ENCODE measurements at regions not wholly inside any gene's neighbourhood (a gene's known extent, or its start where the extent isn't known, plus 50 kb on each side); places are given as distances from the start of the nearest gene placed in this dataset.

- no peak overlapping the region for H3K4me3 ChIP-seq
- DNase-seq (ENCODE audit: low read depth in 1 of 2, low spot score in 1 of 2): no peak
- H3K27me3 ChIP-seq: no peaks in the 10 kb centered on the region
- no peaks in the 10 kb centered on the region for H3K4me1 ChIP-seq (ENCODE audit: low read depth)
- no peaks in the 10 kb centered on the region for H3K36me3 ChIP-seq
- H3K9me3 ChIP-seq (ENCODE audit: low read depth): no peaks in the 10 kb centered on the region
- H3K27ac ChIP-seq: no peak overlapping the region
- TF ChIP-seq CTCF (IDR thresholded peaks at IDR 0.05; ENCODE audit: low read depth, low read length): no peak
These were observed 131.7 kb upstream of the ROBO2 start for GRCh38 chr3:76908156-76908555.

- H3K27ac ChIP-seq: no peak overlapping the region
- DNase-seq (ENCODE audit: low read depth in 1 of 2, low spot score in 1 of 2): no peak
- H3K36me3 ChIP-seq: no peaks in the 10 kb centered on the region
- no peak overlapping the region for H3K4me3 ChIP-seq
- H3K27me3 ChIP-seq: no peaks in the 10 kb centered on the region
- TF ChIP-seq CTCF (IDR thresholded peaks at IDR 0.05; ENCODE audit: low read depth, low read length): no peak
- H3K9me3 ChIP-seq (ENCODE audit: low read depth): no peaks in the 10 kb centered on the region
- H3K4me1 ChIP-seq (ENCODE audit: low read depth): no peaks in the 10 kb centered on the region
These were observed 127.0 kb upstream of the ROBO2 start for GRCh38 chr3:76912841-76913383.

GRCh38 chr3:76917436-76917835, 122.5 kb upstream of the ROBO2 start:
- Histone ChIP-seq H3K9me3 (ENCODE audit: low read depth) (no peaks in the 10 kb centered on the region), H3K4me3 (no peak overlapping the region), H3K4me1 (ENCODE audit: low read depth) (no peaks in the 10 kb centered on the region), H3K27me3 (no peaks in the 10 kb centered on the region), H3K36me3 (no peaks in the 10 kb centered on the region), H3K27ac (no peak overlapping the region)
- no peak for TF ChIP-seq CTCF (IDR thresholded peaks at IDR 0.05; ENCODE audit: low read depth, low read length)
- DNase-seq (ENCODE audit: low read depth in 1 of 2, low spot score in 1 of 2): no peak

- TF ChIP-seq CTCF (IDR thresholded peaks at IDR 0.05; ENCODE audit: low read depth, low read length): no peak
- no peak overlapping the region for H3K4me3 ChIP-seq
- H3K27ac ChIP-seq: no peak overlapping the region
- no peaks in the 10 kb centered on the region for H3K9me3 ChIP-seq (ENCODE audit: low read depth)
- H3K4me1 ChIP-seq (ENCODE audit: low read depth): no peaks in the 10 kb centered on the region
- no peaks in the 10 kb centered on the region for H3K27me3 ChIP-seq
- DNase-seq (ENCODE audit: low read depth in 1 of 2, low spot score in 1 of 2): no peak
- no peaks in the 10 kb centered on the region for H3K36me3 ChIP-seq
These were observed 119.4 kb upstream of the ROBO2 start for GRCh38 chr3:76920511-76920910.

- H3K27ac ChIP-seq: no peak overlapping the region
- no peaks in the 10 kb centered on the region for H3K27me3 ChIP-seq
- DNase-seq (ENCODE audit: low read depth in 1 of 2, low spot score in 1 of 2): peak in 1 of 2 donors; percentile 46
- H3K4me1 ChIP-seq (ENCODE audit: low read depth): no peaks in the 10 kb centered on the region
- no peaks in the 10 kb centered on the region for H3K9me3 ChIP-seq (ENCODE audit: low read depth)
- no peaks in the 10 kb centered on the region for H3K36me3 ChIP-seq
- no peak for TF ChIP-seq CTCF (IDR thresholded peaks at IDR 0.05; ENCODE audit: low read depth, low read length)
- no peak overlapping the region for H3K4me3 ChIP-seq
These were observed 116.4 kb upstream of the ROBO2 start for GRCh38 chr3:76923485-76923884.

- TF ChIP-seq CTCF (IDR thresholded peaks at IDR 0.05; ENCODE audit: low read depth, low read length): no peak
- no peaks in the 10 kb centered on the region for H3K9me3 ChIP-seq (ENCODE audit: low read depth)
- DNase-seq (ENCODE audit: low read depth in 1 of 2, low spot score in 1 of 2): no peak
- H3K27me3 ChIP-seq: no peaks in the 10 kb centered on the region
- H3K4me3 ChIP-seq: no peak overlapping the region
- no peaks in the 10 kb centered on the region for H3K36me3 ChIP-seq
- H3K27ac ChIP-seq: no peak overlapping the region
- H3K4me1 ChIP-seq (ENCODE audit: low read depth): peaks cover 6% of the 10 kb centered on the region
These were observed 109.2 kb upstream of the ROBO2 start for GRCh38 chr3:76930712-76931111.

All from cardiac muscle cell (in vitro differentiated cells and primary cell).